Mesenchymal stem cell (in vitro differentiated cells and primary cell): ENCODE measurements at regions not wholly inside any gene's neighbourhood (a gene's known extent, or its start where the extent isn't known, plus 50 kb on each side); places are given as distances from the start of the nearest gene placed in this dataset.

Source experiments
- DNase-seq: peaks from one replicate; pipeline ENCODE4 v3.0.0-alpha.2; 2013
- H2AFZ ChIP-seq: one replicate; pipeline ENCODE4 v1.6.1; 2013; ENCODE audit warnings: low read depth, mild to moderate bottlenecking, control low read depth, inconsistent platforms, low read length, moderate library complexity
- H2AK5ac ChIP-seq: 2 replicates; pipeline ENCODE4 v1.6.1; 2013; ENCODE audit warnings: low read length, moderate library complexity, mild to moderate bottlenecking, inconsistent platforms; ENCODE audit not compliant: severe bottlenecking
- H2BK120ac ChIP-seq: one replicate; pipeline ENCODE4 v1.6.1; 2013; ENCODE audit warnings: low read depth, mild to moderate bottlenecking, inconsistent platforms, low read length, moderate library complexity
- H2BK12ac ChIP-seq, 2 experiments: one replicate each; pipeline ENCODE4 v1.6.1; 2013; ENCODE audit warnings: inconsistent platforms in 2 of 2, low read length in 2 of 2, mild to moderate bottlenecking in 2 of 2, moderate library complexity in 2 of 2, control low read depth in 1 of 2
- H2BK15ac ChIP-seq: one replicate; pipeline ENCODE4 v1.6.1; 2013; ENCODE audit warnings: mild to moderate bottlenecking, low read depth, inconsistent platforms; ENCODE audit not compliant: poor library complexity, severe bottlenecking
- H2BK5ac ChIP-seq: 2 replicates; pipeline ENCODE4 v1.6.1; 2013; ENCODE audit warnings: low read depth, mild to moderate bottlenecking, low read length, control low read depth, inconsistent platforms; ENCODE audit not compliant: poor library complexity, severe bottlenecking
- H3K14ac ChIP-seq, 2 experiments: one replicate each; pipeline ENCODE4 v1.6.1; 2013; ENCODE audit warnings: inconsistent platforms in 2 of 2, low read length in 2 of 2, control low read depth in 1 of 2, mild to moderate bottlenecking in 1 of 2, moderate library complexity in 1 of 2
- H3K18ac ChIP-seq, 2 experiments: one replicate each; pipeline ENCODE4 v1.6.1; 2013; ENCODE audit warnings: inconsistent platforms in 2 of 2, low read length in 2 of 2, control low read depth in 1 of 2, low read depth in 1 of 2, mild to moderate bottlenecking in 1 of 2
- H3K23ac ChIP-seq, 2 experiments: one replicate each; pipeline ENCODE4 v1.6.1; 2013; ENCODE audit warnings: inconsistent platforms in 2 of 2, low read length in 2 of 2, mild to moderate bottlenecking in 2 of 2, moderate library complexity in 2 of 2, control low read depth in 1 of 2
- H3K27ac ChIP-seq: 2 replicates; pipeline ENCODE4 v1.5.1; 2013; ENCODE audit warnings: mild to moderate bottlenecking, moderate library complexity, low read length, control low read depth, inconsistent platforms; ENCODE audit not compliant: poor library complexity, severe bottlenecking
- H3K27me3 ChIP-seq, 2 experiments: 2 replicates each; pipeline versions ENCODE4 v1.6.1 to v1.7.0; 2013; ENCODE audit warnings: low read length in 2 of 2, mild to moderate bottlenecking in 2 of 2, moderate library complexity in 2 of 2, control low read depth in 1 of 2, inconsistent platforms in 1 of 2; ENCODE audit not compliant: control insufficient read depth in 1 of 2, insufficient read depth in 1 of 2
- H3K36me3 ChIP-seq, 2 experiments: 2 replicates each; pipeline versions ENCODE4 v1.6.1 to v1.7.0; 2013; ENCODE audit warnings: low read length in 2 of 2, control low read depth in 1 of 2, inconsistent platforms in 1 of 2, low read depth in 1 of 2, mild to moderate bottlenecking in 1 of 2; ENCODE audit not compliant: insufficient read depth in 2 of 2, control insufficient read depth in 1 of 2
- H3K4ac ChIP-seq, 2 experiments: one replicate each; pipeline ENCODE4 v1.6.1; 2013; ENCODE audit warnings: inconsistent platforms in 2 of 2, low read length in 2 of 2, mild to moderate bottlenecking in 2 of 2, moderate library complexity in 2 of 2, control low read depth in 1 of 2, low read depth in 1 of 2
- H3K4me1 ChIP-seq: 2 replicates; pipeline ENCODE4 v1.6.1; 2013; ENCODE audit warnings: low read depth, low read length, control low read depth; ENCODE audit not compliant: control insufficient read depth, insufficient read depth
- H3K4me2 ChIP-seq: 2 replicates; pipeline ENCODE4 v1.6.1; 2013; ENCODE audit warnings: low read length, mild to moderate bottlenecking, inconsistent platforms; ENCODE audit not compliant: poor library complexity, severe bottlenecking
- H3K4me3 ChIP-seq, 2 experiments: 2 replicates each; pipeline versions ENCODE4 v1.5.1 to v1.7.0; 2013; ENCODE audit warnings: low read length in 2 of 2, mild to moderate bottlenecking in 2 of 2, control low read depth in 1 of 2, low read depth in 1 of 2; ENCODE audit not compliant: insufficient read depth in 1 of 2
- H3K79me1 ChIP-seq: replicated peaks from 2 replicates; pipeline ENCODE4 v1.6.1; 2013; ENCODE audit warnings: mild to moderate bottlenecking, control low read depth, low read length, inconsistent platforms; ENCODE audit not compliant: poor library complexity, severe bottlenecking
- H3K9ac ChIP-seq: 2 replicates; pipeline ENCODE4 v1.7.0; 2013; ENCODE audit warnings: mild to moderate bottlenecking, low read length, moderate library complexity
- H3K9me3 ChIP-seq: 2 replicates; pipeline ENCODE4 v1.7.0; 2013; ENCODE audit warnings: mild to moderate bottlenecking, low read length; ENCODE audit not compliant: control insufficient read depth
- H4K8ac ChIP-seq: one replicate; pipeline ENCODE4 v1.6.1; 2013; ENCODE audit warnings: inconsistent platforms, mild to moderate bottlenecking, low read length, moderate library complexity
- H4K91ac ChIP-seq: one replicate; pipeline ENCODE4 v1.6.1; 2013; ENCODE audit warnings: mild to moderate bottlenecking, low read length, inconsistent platforms
- WGBS: methylation state at CpG from one replicate; pipeline ENCODE4 v1.1.7; 2013; ENCODE audit warnings: mixed read lengths; 5-methylcytosine and 5-hydroxymethylcytosine counted together

DNA sequence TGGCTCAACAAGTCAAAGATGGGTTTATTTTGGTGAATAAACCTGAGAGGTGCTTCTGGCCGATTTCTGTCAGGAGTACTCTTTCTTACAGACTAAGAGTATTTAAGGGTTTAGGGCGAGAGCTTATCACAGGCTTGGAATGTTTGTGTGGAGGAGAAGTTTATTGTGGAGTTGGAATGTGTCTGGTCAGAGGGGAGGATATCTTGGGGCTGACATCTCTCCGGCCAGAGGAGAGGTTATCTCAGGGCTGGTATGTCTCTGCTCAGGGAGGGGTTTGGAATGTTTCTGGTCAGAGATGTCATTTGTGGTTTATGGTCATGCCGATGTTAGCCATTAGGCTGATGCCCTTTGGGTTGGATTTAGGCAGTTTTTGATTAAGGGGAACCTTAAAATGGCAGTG lies 236.4 kb upstream of the EEF2KMT start:
- Histone ChIP-seq H4K8ac (no peak overlapping the region), H2BK120ac (no peak overlapping the region), H4K91ac (no peak overlapping the region), H3K4me2 (no peak overlapping the region), H2AFZ (no peak overlapping the region), H3K36me3 (no peaks in the 10 kb centered on the region), H3K27me3 (no peaks in the 10 kb centered on the region), H3K9me3 (peaks cover 7% of the 10 kb centered on the region), H3K14ac (no peak overlapping the region), H2BK15ac (no peak overlapping the region), H3K27ac (no peak overlapping the region), H3K4ac (no peak overlapping the region), H2AK5ac (no peak overlapping the region), H2BK5ac (no peak overlapping the region), H3K23ac (no peak overlapping the region), H3K79me1 (no peaks in the 10 kb centered on the region), H3K18ac (no peak overlapping the region), H3K4me1 (no peaks in the 10 kb centered on the region), H2BK12ac (no peak overlapping the region), H3K9ac (no peak overlapping the region), H3K4me3 (no peak overlapping the region)
- DNase-seq: no peak
- 27% methylated on average over 4 of the region's 4 CpGs for WGBS

DNA sequence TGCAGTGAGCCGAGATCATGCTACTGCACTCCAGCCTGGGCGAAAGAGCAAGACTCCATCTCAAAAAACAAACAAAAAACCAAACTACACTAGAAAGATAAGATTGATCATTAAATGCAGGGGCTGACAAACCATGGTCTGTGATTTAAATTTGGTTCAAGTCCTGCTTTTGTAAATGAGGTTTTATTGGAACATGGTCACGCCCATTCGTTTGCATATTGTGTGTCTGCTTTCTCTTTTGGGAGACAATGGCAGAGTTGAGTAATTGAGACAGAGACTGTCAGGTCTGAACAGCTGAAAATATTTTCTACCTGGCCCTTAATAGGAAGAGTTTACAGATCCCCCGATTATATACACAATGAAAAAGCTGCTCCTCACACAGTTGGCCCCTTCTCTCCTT lies 235.5 kb upstream of the EEF2KMT start:
- H3K36me3 ChIP-seq: no peaks in the 10 kb centered on the region
- no peak overlapping the region for H2AK5ac ChIP-seq
- H3K9ac ChIP-seq: no peak overlapping the region
- H2BK12ac ChIP-seq: no peak overlapping the region
- no peaks in the 10 kb centered on the region for H3K27me3 ChIP-seq
- no peaks in the 10 kb centered on the region for H3K79me1 ChIP-seq
- H2BK120ac ChIP-seq: no peak overlapping the region
- H3K4me2 ChIP-seq: no peak overlapping the region
- H3K4me1 ChIP-seq: no peaks in the 10 kb centered on the region
- no peak overlapping the region for H3K23ac ChIP-seq
- H2BK15ac ChIP-seq: no peak overlapping the region
- H3K4me3 ChIP-seq: no peak overlapping the region
- no peak overlapping the region for H2AFZ ChIP-seq
- peaks cover 7% of the 10 kb centered on the region for H3K9me3 ChIP-seq
- no peak overlapping the region for H3K14ac ChIP-seq
- H3K27ac ChIP-seq: no peak overlapping the region
- no peak for DNase-seq
- no peak overlapping the region for H3K18ac ChIP-seq
- no peak overlapping the region for H4K8ac ChIP-seq
- 63% methylated on average over 3 of the region's 5 CpGs for WGBS
- no peak overlapping the region for H3K4ac ChIP-seq
- no peak overlapping the region for H4K91ac ChIP-seq
- H2BK5ac ChIP-seq: no peak overlapping the region

DNA sequence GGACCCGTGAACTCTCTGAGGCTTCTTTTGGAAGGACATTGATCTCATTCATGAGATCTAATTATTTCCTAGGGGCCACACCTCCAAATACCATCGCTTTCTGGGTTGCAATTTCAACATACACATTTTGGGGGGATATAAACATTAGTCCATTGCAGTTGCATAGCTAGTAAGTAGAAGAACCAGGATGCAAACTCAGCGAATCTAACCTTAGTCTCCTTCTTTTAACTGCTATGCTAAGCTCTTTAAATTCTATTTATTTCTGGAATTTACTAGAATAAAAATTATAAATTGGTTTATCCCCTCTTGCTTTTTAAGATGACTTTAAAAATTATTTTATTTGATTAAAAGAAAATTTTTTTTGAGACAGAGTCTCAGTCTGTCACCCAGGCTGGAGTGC lies 232.5 kb upstream of the EEF2KMT start:
- Histone ChIP-seq H2BK5ac (no peak overlapping the region), H3K4me2 (no peak overlapping the region), H3K79me1 (no peaks in the 10 kb centered on the region), H2AFZ (no peak overlapping the region), H3K4ac (no peak overlapping the region), H3K4me1 (no peaks in the 10 kb centered on the region), H2BK12ac (no peak overlapping the region), H3K4me3 (no peak overlapping the region), H3K14ac (no peak overlapping the region), H3K9me3 (peaks cover 13% of the 10 kb centered on the region), H3K27me3 (no peaks in the 10 kb centered on the region), H4K8ac (no peak overlapping the region), H2BK120ac (no peak overlapping the region), H3K9ac (no peak overlapping the region), H2BK15ac (no peak overlapping the region), H3K36me3 (no peaks in the 10 kb centered on the region), H3K23ac (no peak overlapping the region), H3K18ac (no peak overlapping the region), H4K91ac (no peak overlapping the region), H2AK5ac (no peak overlapping the region), H3K27ac (no peak overlapping the region)
- 75% methylated on average over 2 of the region's 3 CpGs for WGBS
- DNase-seq: no peak

DNA sequence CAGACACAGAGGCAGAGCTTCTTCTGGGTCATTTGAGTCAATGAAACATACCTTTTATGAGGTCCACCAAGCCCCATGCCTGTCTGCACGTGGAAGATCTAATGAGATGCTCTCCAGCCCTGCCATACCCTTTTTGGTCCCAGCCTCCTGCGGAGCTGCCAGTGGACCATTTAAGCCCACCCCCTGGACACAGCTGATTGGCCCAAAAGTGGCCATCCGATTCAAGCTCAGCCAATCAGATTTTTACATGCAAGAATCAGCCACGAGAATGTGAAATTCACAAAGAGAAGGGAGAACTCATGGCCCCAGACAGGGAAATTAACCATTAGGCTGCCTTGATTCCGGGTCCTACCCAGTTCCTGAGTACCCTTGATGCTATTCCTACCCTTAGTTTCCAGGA lies 231.0 kb upstream of the EEF2KMT start:
- no peak overlapping the region for H4K91ac ChIP-seq
- H3K23ac ChIP-seq: no peak overlapping the region
- H3K18ac ChIP-seq: no peak overlapping the region
- no peak overlapping the region for H3K4me3 ChIP-seq
- 49% methylated on average over 5 of the region's 5 CpGs for WGBS
- H2AFZ ChIP-seq: peak overlapping the region; percentile 51
- H3K4ac ChIP-seq: no peak overlapping the region
- no peaks in the 10 kb centered on the region for H3K4me1 ChIP-seq
- no peak overlapping the region for H2AK5ac ChIP-seq
- no peak overlapping the region for H3K9ac ChIP-seq
- H2BK15ac ChIP-seq: no peak overlapping the region
- no peak overlapping the region for H3K27ac ChIP-seq
- H2BK120ac ChIP-seq: no peak overlapping the region
- no peak overlapping the region for H4K8ac ChIP-seq
- peaks cover 13% of the 10 kb centered on the region for H3K9me3 ChIP-seq
- no peaks in the 10 kb centered on the region for H3K36me3 ChIP-seq
- no peak overlapping the region for H2BK5ac ChIP-seq
- no peak overlapping the region for H2BK12ac ChIP-seq
- DNase-seq: no peak
- H3K27me3 ChIP-seq: no peaks in the 10 kb centered on the region
- H3K14ac ChIP-seq: no peak overlapping the region
- no peaks in the 10 kb centered on the region for H3K79me1 ChIP-seq
- H3K4me2 ChIP-seq: no peak overlapping the region
